Common myeloid progenitor, CD34-positive (primary cell): ENCODE measurements at regions not wholly inside any gene's neighbourhood (a gene's known extent, or its start where the extent isn't known, plus 50 kb on each side); places are given as distances from the start of the nearest gene placed in this dataset.
A peak's percentile ranks its signal among the peaks of the same experiment; 100 is the strongest.

Experiments used
- CTCF ChIA-PET: fragments of 350-600 bp; sonication (Branson Sonifier 250); formaldehyde crosslinking; loops from one replicate; lab custom pipeline; 2021; ENCODE audit warnings: antibody characterized with exemption; lab: Charles Lee
- POLR2A ChIA-PET: fragments of 350-600 bp; sonication (Branson Sonifier 250); formaldehyde crosslinking; loops from one replicate; lab custom pipeline; 2021; ENCODE audit warnings: antibody characterized with exemption; lab: Charles Lee
- DNase-seq, 3 donors: peaks; one replicate each; pipeline versions ENCODE4 v3.0.0 to v3.0.0-alpha.2; 2013
- H3K27ac ChIP-seq, 2 experiments: 1 replicate in 1 of 2; 2 replicates in 1 of 2; pipeline ENCODE4 v1.7.0; 2013; ENCODE audit warnings: inconsistent platforms in 2 of 2, low read length in 2 of 2, mild to moderate bottlenecking in 2 of 2, low read depth in 1 of 2, moderate library complexity in 1 of 2; ENCODE audit not compliant: severe bottlenecking in 2 of 2, insufficient read depth in 1 of 2, poor library complexity in 1 of 2
- H3K27me3 ChIP-seq, 5 experiments: replicated peaks in 2 of 5; 1 replicate in 3 of 5; 2 replicates in 2 of 5; pipeline versions ENCODE4 v1.6.1 to v1.7.0; 2013; ENCODE audit warnings: low read length in 4 of 5, mild to moderate bottlenecking in 2 of 5, moderate library complexity in 2 of 5, inconsistent platforms in 1 of 5; ENCODE audit not compliant: insufficient read depth in 5 of 5, control insufficient read depth in 4 of 5
- H3K36me3 ChIP-seq, 4 experiments: 1 replicate in 2 of 4; 2 replicates in 2 of 4; pipeline versions ENCODE4 v1.6.1 to v1.7.0; 2013; ENCODE audit warnings: low read length in 3 of 4, control low read depth in 1 of 4, mild to moderate bottlenecking in 1 of 4; ENCODE audit not compliant: control insufficient read depth in 4 of 4, insufficient read depth in 4 of 4
- H3K4me1 ChIP-seq, 4 experiments: 1 replicate in 3 of 4; 2 replicates in 1 of 4; pipeline versions ENCODE4 v1.6.1 to v1.7.1; 2013; ENCODE audit warnings: low read length in 3 of 4, mild to moderate bottlenecking in 3 of 4, control low read depth in 1 of 4, inconsistent platforms in 1 of 4, moderate library complexity in 1 of 4; ENCODE audit not compliant: control insufficient read depth in 4 of 4, insufficient read depth in 4 of 4; ENCODE audit errors: control extremely low read depth in 1 of 4
- H3K4me3 ChIP-seq, 7 experiments: 1 replicate in 4 of 7; 2 replicates in 3 of 7; pipeline versions ENCODE4 v1.5.1 to v1.7.0; 2013; ENCODE audit warnings: mild to moderate bottlenecking in 7 of 7, low read length in 6 of 7, moderate library complexity in 6 of 7, inconsistent platforms in 2 of 7, low read depth in 2 of 7, control low read depth in 1 of 7; ENCODE audit not compliant: insufficient read depth in 4 of 7, control insufficient read depth in 1 of 7; ENCODE audit errors: extremely low read depth in 1 of 7
- H3K9me3 ChIP-seq, 5 experiments: 1 replicate in 4 of 5; 2 replicates in 1 of 5; pipeline versions ENCODE4 v1.6.1 to v1.7.1; 2013; ENCODE audit warnings: low read length in 4 of 5, mild to moderate bottlenecking in 2 of 5, inconsistent platforms in 1 of 5, low read depth in 1 of 5, moderate library complexity in 1 of 5; ENCODE audit not compliant: control insufficient read depth in 4 of 5, insufficient read depth in 2 of 5; ENCODE audit errors: control extremely low read depth in 1 of 5
- WGBS: methylation state at CpG from one replicate; pipeline ENCODE4 v1.1.5; 2013; ENCODE audit not compliant: insufficient coverage; 5-methylcytosine and 5-hydroxymethylcytosine counted together

- DNase-seq, result peak; percentile 57 to 87 (median 82)
- WGBS, result 4% methylated on average over 56 of the region's 64 CpGs
- Histone ChIP-seq H3K4me1 (peaks cover 0 to 8% (median 5%) of the 10 kb centered on the region in 4 experiments), H3K36me3 (no peaks in the 10 kb centered on the region), H3K4me3 (peak overlapping the region in 6 of 7 experiments; percentile 41 to 78 (median 55)), H3K27ac (no peak overlapping the region), H3K27me3 (peaks cover 2 to 16% (median 5%) of the 10 kb centered on the region in 5 experiments), H3K9me3 (no peaks in the 10 kb centered on the region)
- CTCF ChIA-PET, result interaction anchor here (0.5 to 1.4 kb wide), 5 partner anchors 45 to 1104 kb away, joined by 3 read pairs; no protein-coding TSS in a partner anchor
- POLR2A ChIA-PET, result no interaction called here
These were observed 650.5 kb downstream of the GALR1 start for GRCh38 chr18:77899972-77900754.

- no peaks in the 10 kb centered on the region for H3K36me3 ChIP-seq
- 95% methylated on average over 13 of the region's 13 CpGs for WGBS
- DNase-seq, result no peak
- H3K4me1 ChIP-seq, result peaks cover 0 to 3% (median 2%) of the 10 kb centered on the region in 4 experiments
- H3K27me3 ChIP-seq, result peaks cover 0 to 5% (median 0%) of the 10 kb centered on the region in 5 experiments
- H3K4me3 ChIP-seq, result no peak overlapping the region
- H3K27ac ChIP-seq, result no peak overlapping the region
- no peaks in the 10 kb centered on the region for H3K9me3 ChIP-seq
- CTCF ChIA-PET, result no interaction called here
- POLR2A ChIA-PET, result no interaction called here
These were observed 655.4 kb downstream of the GALR1 start for GRCh38 chr18:77905011-77905410.

DNA sequence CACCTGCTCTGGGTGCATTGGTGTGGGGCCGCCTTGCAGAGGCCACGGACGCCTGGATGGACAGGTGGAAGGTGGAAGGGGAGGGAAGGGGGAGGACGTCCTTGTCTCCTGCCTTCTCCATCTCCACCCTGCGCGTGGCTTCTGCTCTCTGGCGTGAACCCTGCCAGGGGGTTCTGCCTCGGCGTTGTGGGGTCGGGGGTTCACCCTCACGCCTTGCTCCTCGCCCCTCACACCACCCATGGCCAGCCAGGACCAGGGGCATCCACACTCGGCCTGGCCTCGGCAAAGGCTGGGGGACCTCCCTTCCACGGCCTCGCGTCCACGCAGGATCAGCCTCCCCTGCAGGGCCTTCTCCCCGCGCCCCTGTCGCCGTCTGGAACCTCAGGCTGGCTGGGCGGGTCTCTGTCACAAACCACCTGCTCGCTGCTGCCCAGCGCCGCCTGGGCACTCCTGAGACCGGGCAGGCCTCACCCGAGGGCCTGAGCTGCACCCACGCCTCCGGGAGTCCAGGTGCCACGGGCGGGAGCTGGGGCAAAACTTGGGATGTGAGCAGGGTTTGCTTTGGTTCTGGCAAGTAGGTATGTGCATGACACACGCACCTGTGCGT is 655.9 kb downstream of the GALR1 start:
- no peak overlapping the region for H3K27ac ChIP-seq
- no peak overlapping the region for H3K4me3 ChIP-seq
- WGBS, result 96% methylated on average over 19 of the region's 34 CpGs
- ChIA-PET CTCF (no interaction called here), POLR2A (no interaction called here)
- H3K9me3 ChIP-seq, result no peaks in the 10 kb centered on the region
- H3K36me3 ChIP-seq, result no peaks in the 10 kb centered on the region
- H3K4me1 ChIP-seq, result no peaks in the 10 kb centered on the region
- H3K27me3 ChIP-seq, result peaks cover 0 to 5% (median 2%) of the 10 kb centered on the region in 5 experiments
- no peak for DNase-seq

- WGBS, result 69% methylated on average over 25 of the region's 27 CpGs
- ChIA-PET CTCF (no interaction called here), POLR2A (no interaction called here)
- no peaks in the 10 kb centered on the region for H3K9me3 ChIP-seq
- DNase-seq, result peak in 1 of 3 donors; percentile 2
- H3K36me3 ChIP-seq, result no peaks in the 10 kb centered on the region
- no peak overlapping the region for H3K4me3 ChIP-seq
- no peak overlapping the region for H3K27ac ChIP-seq
- H3K4me1 ChIP-seq, result no peaks in the 10 kb centered on the region
- H3K27me3 ChIP-seq, result peaks cover 0 to 12% (median 5%) of the 10 kb centered on the region in 5 experiments
These were observed 656.6 kb downstream of the GALR1 start for GRCh38 chr18:77906103-77906892.

- no peaks in the 10 kb centered on the region for H3K36me3 ChIP-seq
- no peaks in the 10 kb centered on the region for H3K4me1 ChIP-seq
- DNase-seq, result no peak
- CTCF ChIA-PET, result interaction anchor here (1.3 kb wide), 1 partner anchor 8 kb away, joined by 3 read pairs; no protein-coding TSS in a partner anchor
- no peaks in the 10 kb centered on the region for H3K9me3 ChIP-seq
- POLR2A ChIA-PET, result no interaction called here
- no peak overlapping the region for H3K4me3 ChIP-seq
- H3K27me3 ChIP-seq, result peaks cover 0 to 29% (median 11%) of the 10 kb centered on the region in 5 experiments
- 97% methylated on average over 11 of the region's 15 CpGs for WGBS
- no peak overlapping the region for H3K27ac ChIP-seq
These were observed 660.7 kb downstream of the GALR1 start for GRCh38 chr18:77910347-77910746.

DNA sequence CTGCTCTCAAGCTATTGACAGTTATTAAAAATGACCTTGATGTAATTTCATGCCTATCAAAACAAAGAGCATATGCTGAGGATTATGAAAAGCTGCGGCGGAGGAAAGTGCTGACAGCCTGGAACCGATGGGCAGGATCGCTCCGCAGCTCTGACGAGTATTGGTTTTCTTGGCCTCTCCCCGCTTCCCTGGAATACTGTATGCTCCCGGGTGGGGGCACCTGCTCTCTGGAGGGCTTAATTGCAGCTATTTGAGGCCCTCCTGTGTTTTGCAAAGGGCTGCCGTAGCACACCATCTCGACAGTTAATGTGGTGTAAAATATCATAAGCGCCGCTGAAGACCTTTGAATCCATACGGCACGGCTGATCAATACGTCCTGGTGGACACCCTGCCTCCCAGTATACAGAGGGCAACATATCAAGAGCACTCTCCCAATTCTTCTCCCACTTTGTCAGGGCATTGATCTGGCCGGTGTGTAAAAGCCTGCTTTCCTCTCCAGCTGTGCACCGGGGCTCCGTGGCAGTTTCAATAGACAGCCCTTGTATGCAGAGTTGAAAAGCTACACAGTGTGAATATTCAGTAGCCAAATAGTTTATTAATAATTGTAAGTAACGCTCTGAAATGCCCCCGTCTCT is 662.4 kb downstream of the GALR1 start:
- POLR2A ChIA-PET, result no interaction called here
- WGBS, result 67% methylated on average over 18 of the region's 20 CpGs
- H3K4me3 ChIP-seq, result no peak overlapping the region
- H3K27ac ChIP-seq, result no peak overlapping the region
- no peaks in the 10 kb centered on the region for H3K36me3 ChIP-seq
- DNase-seq, result no peak
- H3K4me1 ChIP-seq, result no peaks in the 10 kb centered on the region
- CTCF ChIA-PET, result no interaction called here
- H3K9me3 ChIP-seq, result no peaks in the 10 kb centered on the region
- H3K27me3 ChIP-seq, result peaks cover 0 to 29% (median 11%) of the 10 kb centered on the region in 5 experiments
